ENCODE measurements at regions not wholly inside any gene's neighbourhood (a gene's known extent, or its start where the extent isn't known, plus 50 kb on each side); places are given as distances from the start of the nearest gene placed in this dataset.

- Mint-ChIP-seq H3K36me3 (ENCODE audit: insufficient read depth, unreplicated experiment) (no peaks in the 10 kb centered on the region), H3K4me1 (ENCODE audit: low read depth, unreplicated experiment) (no peaks in the 10 kb centered on the region), H3K27ac (ENCODE audit: unreplicated experiment) (no peak overlapping the region), H3K4me3 (ENCODE audit: unreplicated experiment) (no peak overlapping the region), H3K9me3 (ENCODE audit: unreplicated experiment) (no peaks in the 10 kb centered on the region), H3K27me3 (ENCODE audit: insufficient read depth, unreplicated experiment) (no peaks in the 10 kb centered on the region)
- intact Hi-C loops (cut with micrococcal nuclease; ENCODE audit: unreplicated experiment): no loop called here
- POLR2A ChIA-PET: no interaction called here
- CTCF ChIA-PET: no interaction called here
- H3K36me3 ChIP-seq (ENCODE audit: control insufficient read depth, insufficient read depth, low read length): no peaks in the 10 kb centered on the region
- no peaks in the 10 kb centered on the region; the same call in 1 of the 2 replicates for H3K9me3 ChIP-seq
- no TSS peak for BruUV-seq (replicated peaks)
- no peak for DNase-seq
- H3K4me3 ChIP-seq (ENCODE audit: low read depth, low read length): no peak overlapping the region
- no peaks in the 10 kb centered on the region for H3K27me3 ChIP-seq (replicated peaks; ENCODE audit: control insufficient read depth, insufficient read depth, low read length)
- TF ChIP-seq CTCF (IDR thresholded peaks at IDR 0.05; ENCODE audit: insufficient read depth in 1 of 2, low read depth in 1 of 2, low read length in 1 of 2, severe bottlenecking in 1 of 2, unreplicated experiment in 1 of 2): no peak
- H3K4me1 ChIP-seq: no peaks in the 10 kb centered on the region
These were observed 105.6 kb upstream of the EPHA4 start for GRCh38 chr2:221677688-221678087.

GRCh38 chr2:221676566-221677172, 104.6 kb upstream of the EPHA4 start:
- BruUV-seq (replicated peaks): no TSS peak
- ChIA-PET CTCF (no interaction called here), POLR2A (no interaction called here)
- no peak overlapping the region for H3K4me3 Mint-ChIP-seq (ENCODE audit: unreplicated experiment)
- no peaks in the 10 kb centered on the region for H3K27me3 Mint-ChIP-seq (ENCODE audit: insufficient read depth, unreplicated experiment)
- Histone ChIP-seq H3K36me3 (ENCODE audit: control insufficient read depth, insufficient read depth, low read length) (no peaks in the 10 kb centered on the region; the same call in 1 of the 2 replicates), H3K4me1 (no peaks in the 10 kb centered on the region), H3K9me3 (no peaks in the 10 kb centered on the region; the same call in 1 of the 2 replicates), H3K27me3 (replicated peaks; ENCODE audit: control insufficient read depth, insufficient read depth, low read length) (no peaks in the 10 kb centered on the region), H3K4me3 (ENCODE audit: low read depth, low read length) (no peak overlapping the region)
- peaks cover 5% of the 10 kb centered on the region for H3K4me1 Mint-ChIP-seq (ENCODE audit: low read depth, unreplicated experiment)
- H3K36me3 Mint-ChIP-seq (ENCODE audit: insufficient read depth, unreplicated experiment): no peaks in the 10 kb centered on the region
- TF ChIP-seq CTCF (IDR thresholded peaks at IDR 0.05; ENCODE audit: insufficient read depth in 1 of 2, low read depth in 1 of 2, low read length in 1 of 2, severe bottlenecking in 1 of 2, unreplicated experiment in 1 of 2): no peak
- DNase-seq: no peak
- intact Hi-C loops (cut with micrococcal nuclease; ENCODE audit: unreplicated experiment): no loop called here
- H3K9me3 Mint-ChIP-seq (ENCODE audit: unreplicated experiment): no peaks in the 10 kb centered on the region
- no peak overlapping the region for H3K27ac Mint-ChIP-seq (ENCODE audit: unreplicated experiment)

- intact Hi-C loops (cut with micrococcal nuclease; ENCODE audit: unreplicated experiment): no loop called here
- H3K4me1 Mint-ChIP-seq (ENCODE audit: low read depth, unreplicated experiment): peaks cover 5% of the 10 kb centered on the region
- BruUV-seq (replicated peaks): no TSS peak
These were observed 103.3 kb upstream of the EPHA4 start for GRCh38 chr2:221675201-221675908.

More at GRCh38 chr2:221675201-221675908, 103.3 kb upstream of the EPHA4 start:
- DNase-seq: no peak
- H3K27me3 ChIP-seq (replicated peaks; ENCODE audit: control insufficient read depth, insufficient read depth, low read length): no peaks in the 10 kb centered on the region
- Mint-ChIP-seq H3K27me3 (ENCODE audit: insufficient read depth, unreplicated experiment) (no peaks in the 10 kb centered on the region), H3K9me3 (ENCODE audit: unreplicated experiment) (no peaks in the 10 kb centered on the region), H3K36me3 (ENCODE audit: insufficient read depth, unreplicated experiment) (no peaks in the 10 kb centered on the region), H3K27ac (ENCODE audit: unreplicated experiment) (no peak overlapping the region), H3K4me3 (ENCODE audit: unreplicated experiment) (no peak overlapping the region)
- H3K4me3 ChIP-seq (ENCODE audit: low read depth, low read length): no peak overlapping the region
- no peaks in the 10 kb centered on the region; the same call in 1 of the 2 replicates for H3K36me3 ChIP-seq (ENCODE audit: control insufficient read depth, insufficient read depth, low read length)
- no peak for TF ChIP-seq CTCF (IDR thresholded peaks at IDR 0.05; ENCODE audit: insufficient read depth in 1 of 2, low read depth in 1 of 2, low read length in 1 of 2, severe bottlenecking in 1 of 2, unreplicated experiment in 1 of 2)
- CTCF ChIA-PET: no interaction called here
- POLR2A ChIA-PET: no interaction called here
- H3K9me3 ChIP-seq: no peaks in the 10 kb centered on the region
- no peaks in the 10 kb centered on the region for H3K4me1 ChIP-seq
